ENCODE measurements at regions not wholly inside any gene's neighbourhood (a gene's known extent, or its start where the extent isn't known, plus 50 kb on each side); places are given as distances from the start of the nearest gene placed in this dataset.

DNA sequence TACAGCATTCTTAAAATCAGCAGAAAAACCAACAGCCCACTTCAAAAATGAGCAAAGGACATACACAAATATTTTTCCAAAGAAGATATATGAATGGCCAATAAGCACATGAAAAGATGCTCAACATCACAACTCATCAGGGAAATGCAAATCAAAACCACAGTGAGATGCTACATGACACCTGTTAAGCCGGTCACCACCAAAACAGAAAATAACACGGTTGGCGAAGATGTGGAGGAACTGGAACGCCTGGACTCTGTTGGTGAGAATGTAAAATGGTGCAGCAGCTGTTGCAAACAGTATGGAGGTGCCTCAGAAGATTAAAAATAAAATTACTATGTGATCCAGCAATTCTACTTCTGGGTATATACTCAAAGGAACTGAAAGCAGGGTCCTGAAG, 184.8 kb downstream of the INHBB start:
- Histone ChIP-seq H3K4me1 (ENCODE audit: insufficient read depth, low read length) (no peaks in the 10 kb centered on the region; the same call in 1 of the 2 replicates), H3T11ph (ENCODE audit: low read length) (no peak overlapping the region), H4K20me1 (ENCODE audit: control insufficient read depth, insufficient read depth, insufficient read length) (no peaks in the 10 kb centered on the region), H2BK12ac (ENCODE audit: insufficient read length, low read depth, low read length) (no peak overlapping the region), H4K5ac (ENCODE audit: insufficient read length, low read depth, low read length) (no peak overlapping the region), H3K56ac (ENCODE audit: insufficient read length, low read depth, low read length) (no peak overlapping the region), H4K91ac (ENCODE audit: insufficient read length, low read depth, low read length) (no peak overlapping the region), H3K23ac (ENCODE audit: insufficient read length, low read depth, low read length) (no peak overlapping the region), H2BK20ac (ENCODE audit: low read depth, low read length, poor library complexity, severe bottlenecking) (no peak overlapping the region), H3K4ac (ENCODE audit: low read depth, low read length) (no peak overlapping the region), H3K14ac (ENCODE audit: insufficient read depth, low read length) (no peak overlapping the region), H3K79me2 (ENCODE audit: insufficient read depth, low read length) (no peaks in the 10 kb centered on the region), H3K27ac (ENCODE audit: insufficient read length, low read depth, low read length) (no peak overlapping the region), H3K18ac (ENCODE audit: insufficient read length, low read depth, low read length) (no peak overlapping the region), H3K79me1 (ENCODE audit: insufficient read depth, low read depth, low read length, poor library complexity, severe bottlenecking) (no peaks in the 10 kb centered on the region), H4K8ac (replicated peaks; ENCODE audit: insufficient read length, low read depth, low read length) (no peak overlapping the region), H2BK5ac (ENCODE audit: insufficient read length, low read length) (no peak overlapping the region), H2AK5ac (ENCODE audit: insufficient read length, low read length) (no peak overlapping the region), H3K23me2 (ENCODE audit: insufficient read length, low read depth, low read length, poor library complexity, severe bottlenecking) (no peaks in the 10 kb centered on the region), H2BK120ac (ENCODE audit: low read depth, low read length, poor library complexity, severe bottlenecking) (no peak overlapping the region), H3K9me3 (ENCODE audit: control insufficient read depth, low read depth, low read length) (no peaks in the 10 kb centered on the region), H2BK15ac (ENCODE audit: low read depth, low read length) (no peak overlapping the region), H2AFZ (ENCODE audit: low read length) (no peak overlapping the region), H3K9ac (ENCODE audit: extremely low read depth, insufficient read length, low read length) (no peak overlapping the region), H3K27me3 (ENCODE audit: insufficient read depth, low read length) (no peaks in the 10 kb centered on the region; the same call in 1 of the 2 replicates), H3K4me2 (ENCODE audit: insufficient read depth, insufficient read length, low read length) (no peak overlapping the region)
- Mint-ChIP-seq H3K4me3 (no peak overlapping the region), H3K27me3 (ENCODE audit: low read depth) (peaks cover 90% of the 10 kb centered on the region), H3K27ac (no peak overlapping the region), H3K36me3 (ENCODE audit: insufficient read depth in 1 of 3, low read depth in 3 of 3) (peaks cover 0 to 4% (median 0%) of the 10 kb centered on the region in 3 experiments; a peak in 1 of 7 replicates), H3K9me3 (peaks cover 6 to 15% of the 10 kb centered on the region in 2 experiments; a peak in 4 of 5 replicates), H3K4me1 (peaks cover 9 to 16% of the 10 kb centered on the region in 2 experiments)
- DNase-seq: no peak
- no CpG with 5 or more reads among the region's 4 CpGs for WGBS (ENCODE audit: extremely low coverage, insufficient read length, low lambda C conversion rate)
- TF ChIP-seq, protein P1, sequence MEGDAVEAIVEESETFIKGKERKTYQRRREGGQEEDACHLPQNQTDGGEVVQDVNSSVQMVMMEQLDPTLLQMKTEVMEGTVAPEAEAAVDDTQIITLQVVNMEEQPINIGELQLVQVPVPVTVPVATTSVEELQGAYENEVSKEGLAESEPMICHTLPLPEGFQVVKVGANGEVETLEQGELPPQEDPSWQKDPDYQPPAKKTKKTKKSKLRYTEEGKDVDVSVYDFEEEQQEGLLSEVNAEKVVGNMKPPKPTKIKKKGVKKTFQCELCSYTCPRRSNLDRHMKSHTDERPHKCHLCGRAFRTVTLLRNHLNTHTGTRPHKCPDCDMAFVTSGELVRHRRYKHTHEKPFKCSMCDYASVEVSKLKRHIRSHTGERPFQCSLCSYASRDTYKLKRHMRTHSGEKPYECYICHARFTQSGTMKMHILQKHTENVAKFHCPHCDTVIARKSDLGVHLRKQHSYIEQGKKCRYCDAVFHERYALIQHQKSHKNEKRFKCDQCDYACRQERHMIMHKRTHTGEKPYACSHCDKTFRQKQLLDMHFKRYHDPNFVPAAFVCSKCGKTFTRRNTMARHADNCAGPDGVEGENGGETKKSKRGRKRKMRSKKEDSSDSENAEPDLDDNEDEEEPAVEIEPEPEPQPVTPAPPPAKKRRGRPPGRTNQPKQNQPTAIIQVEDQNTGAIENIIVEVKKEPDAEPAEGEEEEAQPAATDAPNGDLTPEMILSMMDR (conservative IDR thresholded peaks at IDR 0.05): no peak

All from H9 (cell line).